SKM-1 treated with dmso at 0.1 percent for 144 hours (cell line): ENCODE measurements at regions not wholly inside any gene's neighbourhood (a gene's known extent, or its start where the extent isn't known, plus 50 kb on each side); places are given as distances from the start of the nearest gene placed in this dataset.

Experiments used
- DNase-seq: peaks from one replicate; lab custom pipeline; 2025; ENCODE audit not compliant: unreplicated experiment; lab: John Stamatoyannopoulos, UW

DNA sequence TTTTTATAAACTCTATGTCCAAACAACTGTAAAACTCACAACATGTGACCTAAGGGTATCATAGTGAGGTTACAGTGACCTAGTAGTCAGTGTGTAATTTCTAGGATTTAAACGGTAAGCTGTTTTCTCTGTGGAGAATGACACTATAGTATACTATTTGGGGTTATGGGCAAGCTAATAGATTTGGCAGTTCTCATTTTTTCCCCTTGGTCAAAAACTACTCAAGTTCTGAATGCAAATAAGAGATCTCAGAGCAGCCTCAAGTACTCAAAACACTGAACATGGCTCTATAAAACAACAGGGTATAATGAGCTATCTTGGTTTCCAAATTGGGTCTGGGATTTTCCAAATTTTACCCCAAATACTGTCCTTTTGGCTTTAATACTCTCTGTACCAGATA lies 88.5 kb upstream of the HMCN1 start:
- no peak for DNase-seq

DNA sequence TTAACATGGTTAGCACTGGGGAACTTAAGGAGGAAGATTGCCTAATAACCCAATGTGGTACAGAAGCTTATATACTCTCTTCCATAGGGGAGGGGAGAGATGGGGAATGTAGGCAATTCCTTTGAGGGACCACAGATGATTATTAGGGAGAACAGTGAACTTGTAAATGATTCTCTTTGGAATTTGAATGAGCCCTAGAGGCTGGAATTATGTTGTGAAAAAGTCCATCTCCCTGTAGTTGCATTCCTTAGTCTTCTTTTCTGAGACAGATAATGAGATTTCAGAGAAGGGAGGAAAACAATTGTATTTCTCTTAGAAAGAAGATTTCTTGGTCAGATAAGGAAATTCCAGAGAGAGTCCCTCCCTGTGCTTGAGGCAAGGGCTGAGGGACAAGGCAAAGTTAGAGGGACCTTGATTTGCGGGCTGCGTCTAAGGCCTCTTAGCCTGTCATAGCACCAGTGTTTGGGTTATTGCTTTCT lies 89.0 kb upstream of the HMCN1 start:
- no peak for DNase-seq

DNA sequence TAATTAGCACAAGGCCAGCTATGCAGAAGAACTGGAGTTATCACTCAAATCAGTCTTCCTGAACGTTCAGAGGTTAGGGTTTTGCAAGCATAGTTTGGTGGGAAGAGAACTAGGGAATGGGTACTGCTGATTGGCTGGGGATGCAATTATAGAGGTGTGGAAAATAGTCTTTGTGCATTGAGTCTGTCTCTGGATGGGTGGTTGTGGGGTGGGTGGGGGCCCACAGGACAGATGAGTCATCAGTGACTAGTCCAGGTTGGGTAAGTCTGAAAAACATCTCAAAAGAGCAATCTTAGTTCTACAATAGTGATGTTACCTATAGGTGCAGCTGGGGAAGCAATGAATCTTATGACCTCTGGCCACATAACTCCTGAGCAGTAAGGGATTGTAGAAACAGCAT lies 89.7 kb upstream of the HMCN1 start:
- no peak for DNase-seq

DNA sequence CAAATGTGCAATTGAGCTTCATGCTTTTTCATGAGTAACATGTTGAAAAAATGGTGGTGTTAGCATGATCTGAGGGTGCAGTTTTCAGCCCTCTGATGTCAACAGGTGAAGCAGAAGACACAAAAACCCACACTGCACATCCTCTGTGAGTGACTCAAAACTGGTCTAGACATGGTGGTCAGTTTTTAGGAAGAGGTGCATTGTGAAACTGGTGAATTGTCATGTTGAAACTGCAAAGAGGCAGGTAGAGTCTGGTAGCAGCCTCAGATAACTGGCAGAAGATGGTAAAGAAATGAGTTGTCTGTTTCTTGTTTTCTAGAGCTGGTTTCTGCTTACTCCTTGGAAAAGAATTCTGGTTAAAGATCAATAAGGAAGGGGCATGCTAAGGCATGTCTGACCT lies 97.3 kb upstream of the HMCN1 start:
- DNase-seq, result no peak

DNA sequence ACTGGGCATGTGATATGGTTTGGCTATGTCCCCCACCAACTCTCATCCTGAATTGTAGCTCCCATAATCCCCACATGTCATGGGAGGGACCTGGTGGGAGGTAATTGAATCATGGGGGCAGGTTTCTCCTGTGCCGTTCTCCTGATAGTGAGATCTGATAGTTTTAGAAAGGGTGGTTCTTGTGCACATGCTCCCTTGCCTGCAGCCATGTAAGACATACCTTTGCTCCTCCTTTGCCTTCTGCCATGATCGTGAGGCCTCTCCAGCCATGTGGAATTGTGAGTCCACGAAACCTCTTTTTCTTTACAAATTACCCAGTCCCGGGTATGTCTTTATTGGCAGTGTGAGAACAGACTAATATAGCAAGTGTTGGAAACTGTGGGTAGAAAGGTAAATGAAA lies 99.5 kb upstream of the HMCN1 start:
- DNase-seq, result no peak

DNA sequence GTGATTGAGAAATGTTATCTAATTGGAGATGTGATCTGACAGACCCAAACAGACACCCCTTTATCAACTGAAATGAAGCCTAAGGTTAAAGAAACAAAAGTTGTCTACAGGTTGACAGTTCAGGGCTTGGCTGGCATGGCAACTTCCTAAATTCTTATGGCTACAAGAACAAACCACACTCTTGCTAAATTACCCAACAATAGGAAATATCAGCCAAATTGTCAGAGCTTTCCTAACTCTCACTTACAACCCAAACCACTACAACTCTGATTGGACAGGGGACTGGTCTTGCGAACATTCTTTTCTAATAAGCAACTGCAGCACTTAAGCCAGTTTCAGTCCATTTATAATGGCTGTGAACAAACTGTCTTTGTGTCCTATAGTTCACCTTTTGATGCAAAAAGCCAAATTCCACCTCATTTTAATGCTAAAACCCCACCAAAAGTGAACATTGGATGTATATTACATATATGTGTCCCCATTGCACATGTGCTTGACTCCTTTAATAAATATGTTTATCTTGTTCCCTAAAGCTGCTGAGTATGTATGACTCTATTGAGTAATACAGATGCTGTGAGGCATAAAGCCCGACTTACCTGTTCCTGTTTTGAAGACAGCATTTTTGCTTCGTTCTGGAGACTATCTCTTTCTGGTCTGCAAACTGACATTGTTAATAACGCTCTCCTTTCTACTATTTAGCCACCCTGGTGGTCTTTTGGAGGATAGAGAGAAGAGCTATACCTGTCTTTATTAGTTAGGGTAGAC lies 101.3 kb upstream of the HMCN1 start:
- peak; percentile 94 for DNase-seq

DNA sequence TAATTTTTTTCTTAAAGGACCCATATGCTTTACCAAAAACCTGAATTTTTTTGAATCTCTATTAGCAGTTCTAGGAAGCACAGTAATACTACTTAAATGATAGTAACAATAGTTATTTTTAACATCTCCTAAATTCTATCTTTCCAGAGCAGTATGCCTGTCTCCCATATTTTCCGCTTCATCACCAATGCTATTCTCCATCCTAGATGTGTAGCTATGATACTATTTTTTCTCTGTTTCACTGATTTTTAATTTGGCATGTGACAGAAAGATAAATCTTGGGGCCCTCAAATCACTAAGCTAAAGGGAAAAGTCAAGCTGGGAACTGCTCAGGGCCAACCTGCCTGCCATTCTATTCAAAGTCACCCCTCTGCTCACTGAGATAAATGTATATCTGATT lies 102.3 kb upstream of the HMCN1 start:
- DNase-seq, result no peak

DNA sequence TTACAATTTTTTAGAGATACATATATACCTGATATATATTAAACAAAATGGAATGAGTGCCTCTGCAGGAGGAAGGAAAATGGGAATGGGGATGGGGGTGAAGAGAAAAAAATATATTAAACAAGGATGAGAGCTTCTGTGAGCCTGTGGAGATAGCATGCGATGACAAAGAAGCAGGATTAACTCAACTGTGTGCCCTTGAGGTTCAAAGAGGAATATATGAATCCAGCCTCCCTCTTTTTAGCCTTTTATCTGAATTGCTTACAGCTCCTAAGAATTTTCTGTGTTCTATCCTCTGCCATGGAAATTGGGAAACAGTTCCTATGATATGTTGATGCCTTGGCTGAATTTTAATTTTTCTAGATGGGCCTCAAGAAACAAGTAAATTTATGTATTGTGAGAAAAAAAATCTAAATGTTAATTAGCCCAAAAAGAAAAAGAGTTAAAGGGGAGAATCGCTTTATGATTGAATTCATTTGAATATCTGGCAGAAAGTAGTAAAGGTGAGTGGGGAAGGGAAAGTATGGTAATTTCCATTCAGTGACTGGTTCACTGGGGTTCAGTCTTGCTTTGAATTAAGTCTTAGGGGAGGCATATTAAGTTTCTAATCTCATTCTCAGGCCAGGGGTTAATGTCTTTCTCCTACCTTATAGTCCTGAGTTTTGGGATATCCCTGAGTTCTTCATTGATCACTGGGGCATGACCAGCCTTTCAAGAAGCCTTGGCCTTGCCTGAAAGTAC lies 106.3 kb upstream of the HMCN1 start:
- no peak for DNase-seq

DNA sequence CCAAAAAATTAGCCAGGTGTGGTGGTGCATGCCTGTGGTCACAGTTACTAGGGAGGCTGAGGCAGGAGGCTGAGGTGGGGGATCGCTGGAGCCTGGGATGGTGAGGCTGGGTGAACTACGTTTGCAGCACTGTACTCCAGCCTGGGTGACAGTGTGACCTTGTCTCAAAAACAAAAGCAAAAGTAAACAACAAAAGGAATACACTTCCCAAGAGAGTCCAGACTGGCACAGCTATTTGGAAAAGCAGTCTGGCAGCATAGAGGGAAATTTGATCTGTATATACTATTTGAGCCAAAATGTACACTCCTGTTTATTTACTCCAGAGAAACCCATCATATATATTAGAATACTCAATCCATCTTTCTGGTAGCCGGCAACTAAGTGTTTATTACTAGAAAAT lies 107.0 kb upstream of the HMCN1 start:
- no peak for DNase-seq

DNA sequence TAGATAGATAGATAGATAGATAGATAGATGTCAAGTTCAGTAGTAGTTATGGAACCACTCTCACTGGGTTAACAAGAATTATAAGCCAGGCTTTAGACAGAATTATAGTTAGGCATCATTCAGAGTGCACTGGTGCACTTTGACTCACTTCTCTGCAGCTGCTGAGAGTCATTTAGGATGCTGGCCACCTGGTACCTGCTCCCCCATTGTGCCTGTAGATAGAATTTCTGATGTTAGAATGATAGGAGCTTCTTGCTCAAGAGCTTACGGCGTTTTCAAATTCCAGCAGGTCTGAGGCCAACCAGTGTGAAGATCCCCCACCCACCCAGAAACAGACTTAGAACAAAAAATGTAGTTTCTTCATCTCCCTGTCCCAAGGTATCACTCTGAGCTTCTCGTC lies 107.8 kb upstream of the HMCN1 start:
- no peak for DNase-seq

DNA sequence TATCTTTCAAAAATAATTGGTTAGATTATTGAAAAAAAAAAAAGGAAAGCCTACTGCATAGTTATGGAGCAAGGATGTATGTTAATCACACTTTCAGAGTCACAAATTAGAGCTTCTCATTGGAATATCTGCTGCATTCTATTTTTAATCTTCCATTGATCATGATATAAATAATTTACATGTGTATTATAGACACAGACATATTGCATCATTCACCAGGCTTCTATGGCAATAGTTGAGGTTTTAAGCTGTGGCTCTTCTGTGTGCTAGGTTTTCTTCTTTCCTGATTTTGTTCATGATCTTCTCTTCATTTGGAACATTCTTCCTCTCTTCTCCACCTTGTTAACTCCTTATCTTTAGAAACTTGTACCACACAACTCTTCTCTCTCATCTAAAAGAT lies 123.2 kb upstream of the HMCN1 start:
- no peak for DNase-seq

DNA sequence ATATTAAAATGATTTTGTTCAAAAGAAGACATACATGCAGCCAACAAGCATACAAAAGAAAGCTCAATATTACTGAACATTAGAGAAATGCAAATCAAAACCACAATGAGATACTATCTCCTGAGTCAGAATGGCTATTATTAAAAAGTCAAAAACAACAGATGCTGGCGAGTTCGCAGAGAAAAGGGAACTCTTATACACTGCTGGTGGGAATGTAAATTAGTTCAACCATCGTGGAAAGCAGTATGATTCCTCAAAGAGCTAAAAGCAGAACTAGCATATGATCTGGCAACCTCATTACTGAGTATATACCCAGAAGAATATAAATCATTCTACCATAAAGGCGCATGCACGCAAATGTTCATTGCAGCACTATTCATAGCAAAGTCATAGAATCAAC lies 126.0 kb upstream of the HMCN1 start:
- no peak for DNase-seq

DNA sequence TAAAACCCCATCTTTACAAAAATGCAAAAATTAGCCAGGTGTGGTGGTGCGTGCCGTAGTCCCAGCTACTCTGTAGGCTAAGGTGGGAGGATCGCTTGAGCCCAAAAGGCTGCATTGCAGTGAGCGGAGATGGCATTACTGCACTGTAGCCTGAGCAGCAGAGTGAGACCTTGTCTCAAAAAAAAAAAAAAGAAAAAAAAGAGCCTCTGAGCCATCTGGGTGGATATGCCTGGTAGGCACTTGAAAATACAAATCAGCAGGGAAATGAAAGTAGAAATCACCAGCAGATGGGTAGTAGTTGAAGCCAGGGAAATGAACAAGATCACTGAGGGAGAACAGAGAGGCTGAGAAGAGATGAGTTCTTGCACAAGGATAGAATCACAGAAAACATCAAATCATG lies 131.0 kb upstream of the HMCN1 start:
- DNase-seq, result no peak

DNA sequence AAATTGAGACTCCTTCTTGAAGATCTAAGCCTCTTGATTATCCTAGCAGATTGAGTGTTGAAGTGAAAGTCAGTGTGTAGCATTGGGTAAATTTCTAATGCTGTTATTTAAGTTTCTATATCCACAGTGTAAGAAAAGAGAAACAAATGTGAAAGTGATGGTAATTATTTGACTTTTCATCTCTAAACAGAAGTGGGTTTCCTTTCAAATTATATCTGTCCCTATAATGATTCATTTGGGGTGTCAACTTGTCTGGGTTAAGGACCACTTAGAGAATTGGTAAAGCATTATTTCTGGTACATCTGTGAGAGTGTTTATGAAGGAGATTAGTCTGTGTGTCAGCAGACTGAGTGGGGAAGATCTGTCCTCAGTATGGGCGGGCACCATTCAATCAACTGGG lies 133.0 kb upstream of the HMCN1 start:
- no peak for DNase-seq

DNA sequence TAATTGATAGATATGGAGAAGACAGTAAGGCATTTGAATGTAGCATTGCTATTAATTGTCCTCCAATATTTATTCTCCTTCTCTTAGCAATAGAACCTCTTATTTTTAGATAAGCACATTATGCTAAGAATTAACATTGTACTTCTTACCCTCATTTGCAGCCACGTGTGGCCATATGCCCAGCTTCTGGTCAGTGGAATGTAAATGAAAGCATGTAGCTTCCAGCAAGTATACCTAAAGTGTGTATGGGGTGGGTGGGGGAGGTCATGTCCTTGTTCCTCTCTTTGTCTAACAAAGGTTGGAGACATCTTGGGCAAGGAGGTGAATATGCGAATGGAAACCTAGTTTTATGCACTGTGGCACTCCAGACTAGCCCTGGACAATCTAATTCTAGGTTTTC lies 133.6 kb upstream of the HMCN1 start:
- DNase-seq, result no peak

DNA sequence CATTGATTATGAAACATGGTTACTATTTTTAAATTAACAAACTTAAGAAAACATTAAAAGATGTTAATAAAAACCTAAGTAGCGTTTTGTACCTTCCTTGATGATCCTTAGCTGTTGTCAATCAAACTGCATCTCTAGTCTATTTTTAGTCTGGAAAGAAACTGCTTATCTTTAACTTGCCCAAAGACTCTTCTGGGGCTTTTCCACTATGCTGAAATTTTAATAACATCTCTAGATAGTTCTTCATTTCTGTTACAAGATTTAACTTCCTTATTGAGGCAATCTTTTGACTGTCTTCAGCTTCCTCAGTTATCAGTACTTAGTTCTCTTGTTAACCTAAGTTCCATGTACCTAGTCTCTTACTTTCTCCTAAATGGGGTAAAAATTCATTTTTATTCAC lies 135.9 kb upstream of the HMCN1 start:
- DNase-seq, result peak; percentile 79

DNA sequence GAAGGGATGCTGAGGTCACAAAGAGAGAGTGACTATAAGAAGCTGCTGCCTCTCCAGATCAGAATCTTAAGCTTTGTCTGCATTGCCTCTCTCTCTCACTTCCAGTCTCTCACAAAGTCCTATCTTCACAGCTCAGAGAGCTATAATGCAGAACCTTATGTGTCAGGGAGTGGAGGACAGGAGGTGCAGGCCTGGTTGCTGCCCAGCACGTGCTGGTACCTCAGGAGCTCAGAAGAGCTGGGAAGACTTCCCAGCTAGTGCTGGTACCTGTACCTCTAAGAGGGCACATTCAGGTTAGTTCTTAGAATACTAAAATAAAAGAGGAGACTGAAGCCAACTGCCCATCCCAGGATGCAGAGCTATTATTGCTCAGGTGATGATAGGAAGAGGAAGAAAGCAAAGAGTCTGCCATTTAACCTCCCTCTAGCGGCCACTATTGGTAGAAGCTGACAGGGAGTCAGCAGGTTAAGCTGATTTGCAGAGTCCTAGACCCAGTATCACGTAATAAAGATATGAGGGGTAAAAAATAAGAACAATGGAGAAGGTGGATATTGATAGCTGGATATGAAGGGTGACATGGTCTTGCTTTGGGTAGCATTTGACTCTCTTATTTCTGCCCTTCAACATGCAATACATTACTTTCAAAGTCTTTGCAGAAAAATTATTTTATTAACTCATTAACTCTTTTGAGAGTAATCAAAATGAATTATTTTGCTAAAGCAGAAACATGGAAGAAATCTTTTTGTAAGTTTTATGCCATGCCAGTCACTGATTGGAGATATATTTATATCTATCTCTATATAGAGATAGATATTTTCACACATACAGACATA lies 138.1 kb upstream of the HMCN1 start:
- peak; percentile 71 for DNase-seq

DNA sequence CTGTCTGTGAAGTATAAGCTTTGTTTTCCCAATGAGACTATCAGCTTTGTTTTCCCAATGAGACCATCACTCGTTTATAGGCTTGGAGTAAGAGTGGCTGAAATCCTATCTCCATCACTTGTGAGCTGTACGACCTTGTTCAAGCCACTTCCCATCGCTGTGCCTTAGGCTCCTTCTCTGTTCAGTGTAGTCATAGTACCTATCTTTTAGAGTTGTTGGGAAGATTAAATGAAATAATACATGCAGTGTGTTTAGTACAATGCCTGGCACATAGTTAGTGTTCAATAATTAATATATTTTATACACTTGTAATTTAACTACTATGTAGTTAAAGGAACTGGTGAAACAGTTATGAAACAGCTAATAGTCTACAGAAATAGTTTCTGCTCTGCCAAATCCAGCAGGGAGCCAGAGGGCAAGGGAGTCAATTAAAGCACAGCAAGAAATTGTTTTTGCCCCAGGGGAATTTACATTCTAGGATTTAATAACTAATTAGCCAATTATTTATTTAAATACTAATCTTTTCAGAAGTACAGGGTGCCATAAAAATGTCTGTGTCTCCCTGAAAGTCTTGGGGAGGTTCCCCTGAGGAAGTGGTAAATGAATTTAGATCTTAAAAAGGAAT lies 139.3 kb upstream of the HMCN1 start:
- no peak for DNase-seq

DNA sequence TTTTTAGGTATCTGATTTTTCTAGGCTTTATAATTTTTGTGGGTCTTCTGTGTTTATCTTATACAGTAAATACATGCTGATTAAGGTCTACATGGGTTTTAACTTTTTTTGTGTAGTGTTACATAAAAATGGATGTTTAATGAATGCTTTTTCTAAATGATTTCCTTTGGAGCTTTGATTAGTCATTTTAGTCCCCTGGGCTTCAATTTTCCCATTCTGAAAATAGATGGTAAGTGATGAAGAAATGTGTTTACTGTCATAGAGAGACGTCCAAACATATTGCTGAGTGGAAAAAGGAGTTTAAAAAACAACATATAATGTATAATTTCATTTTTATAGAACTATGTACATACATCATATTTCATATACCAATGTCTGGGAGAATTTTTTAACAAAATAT lies 140.9 kb upstream of the HMCN1 start:
- DNase-seq, result no peak

DNA sequence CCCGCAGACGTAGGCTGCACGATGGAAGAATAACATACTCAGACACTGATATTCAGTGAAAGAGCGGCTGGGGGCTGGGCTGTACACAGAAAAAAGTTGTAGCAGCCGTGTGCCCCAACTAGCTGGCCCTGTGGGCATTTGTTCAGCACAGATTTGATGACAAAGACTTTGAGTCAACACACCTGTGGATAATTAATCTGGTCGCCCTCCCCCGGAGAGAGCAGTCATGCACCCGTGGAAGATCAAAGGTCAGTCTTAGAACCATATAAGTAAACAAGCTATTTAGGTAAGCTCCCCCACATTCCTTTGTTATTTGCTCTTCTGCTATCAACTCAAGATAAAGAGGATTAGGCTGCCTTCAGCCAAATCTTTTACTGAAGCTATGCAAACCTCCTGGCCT lies 148.4 kb upstream of the HMCN1 start:
- DNase-seq, result no peak

DNA sequence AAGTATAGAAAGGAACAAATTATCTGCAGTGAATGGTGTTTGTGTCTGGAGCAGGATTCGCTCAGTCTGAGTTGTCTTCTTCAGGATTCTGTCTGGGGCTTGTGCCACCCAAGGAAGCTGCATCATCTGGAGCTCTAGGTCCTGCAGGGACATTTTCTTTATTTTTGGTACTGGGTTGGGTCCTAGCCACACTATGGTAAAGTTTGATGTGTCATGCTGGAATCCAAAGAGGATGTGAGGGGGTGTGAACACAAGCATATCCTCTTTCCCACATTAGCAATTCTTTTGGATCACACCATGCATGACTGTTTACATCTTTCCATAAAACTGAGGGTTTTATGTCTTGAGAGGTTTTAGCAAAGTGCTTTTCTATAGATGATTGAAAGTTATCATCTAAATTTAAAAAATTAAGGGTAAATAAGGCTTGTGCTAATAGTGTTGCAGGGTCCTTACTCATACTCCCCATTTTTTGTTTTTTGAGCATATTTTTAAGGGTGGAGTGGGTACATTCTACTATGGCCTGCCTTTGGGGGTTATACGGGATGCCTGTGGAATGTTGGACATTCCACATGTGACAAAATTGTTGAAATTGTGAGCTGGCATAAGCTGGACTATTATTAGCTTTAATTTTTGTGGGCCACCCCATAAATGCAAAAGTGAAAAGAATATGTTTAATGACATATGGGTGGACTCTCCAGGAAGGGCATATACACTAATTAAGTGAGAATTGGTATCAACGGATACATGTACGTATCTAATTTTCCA lies 152.0 kb upstream of the HMCN1 start:
- no peak for DNase-seq
